Erythroblast (primary cell): ENCODE measurements at regions not wholly inside any gene's neighbourhood (a gene's known extent, or its start where the extent isn't known, plus 50 kb on each side); places are given as distances from the start of the nearest gene placed in this dataset.

Experiments used
- GATA1 ChIP-seq: IDR thresholded peaks from 2 replicates; pipeline ENCODE4 v1.6.1; 2011; ENCODE audit warnings: low read depth, mild to moderate bottlenecking, control low read depth, low read length, moderate library complexity
- POLR2A ChIP-seq: IDR thresholded peaks from 2 replicates; pipeline ENCODE4 v1.6.1; 2011; ENCODE audit warnings: mild to moderate bottlenecking, low read length

- TF ChIP-seq POLR2A (no peak), GATA1 (no peak)
Measured at GRCh38 chr16:76875898-76876297, 315.1 kb upstream of the MON1B start.
